K562 (cell line): ENCODE measurements at regions not wholly inside any gene's neighbourhood (a gene's known extent, or its start where the extent isn't known, plus 50 kb on each side); places are given as distances from the start of the nearest gene placed in this dataset.

ENCODE experiments used
- AFF1 ChIP-seq, 2 experiments: fragments of 450-650 bp; IDR thresholded peaks; 2 replicates each; pipeline ENCODE4 v1.6.1; 2018; ENCODE audit warnings: mild to moderate bottlenecking in 2 of 2, low read depth in 1 of 2; ENCODE audit not compliant: partially characterized antibody in 2 of 2
- AFF4 ChIP-seq: sonication (generic); formaldehyde crosslinking; IDR thresholded peaks from 2 replicates; pipeline ENCODE4 v1.8.0; 2023; ENCODE audit warnings: mild to moderate bottlenecking, missing genetic modification reagents
- EHMT2 ChIP-seq: fragments of 450-650 bp; IDR thresholded peaks from 2 replicates; pipeline ENCODE4 v1.6.1; 2018; ENCODE audit warnings: antibody characterized with exemption
- ETV6 ChIP-seq, 3 experiments: fragments of 150-350 bp in 1 of 3; sonication (generic) in 1 of 3; formaldehyde crosslinking in 1 of 3; IDR thresholded peaks; 2 replicates each; pipeline versions ENCODE4 v1.6.1 to v1.8.0; 2014 to 2022; ENCODE audit warnings: borderline replicate concordance in 2 of 3, low read depth in 2 of 3, antibody characterized with exemption in 1 of 3, low read length in 1 of 3, mild to moderate bottlenecking in 1 of 3, missing genetic modification reagents in 1 of 3
- HDAC8 ChIP-seq: fragments of 450-650 bp; IDR thresholded peaks from 2 replicates; pipeline ENCODE4 v1.6.1; 2016; ENCODE audit warnings: mild to moderate bottlenecking, missing genetic modification characterization, moderate library complexity, missing compliant biosample characterization
- MCM5 ChIP-seq: fragments of 450-650 bp; IDR thresholded peaks from 2 replicates; pipeline ENCODE4 v1.6.1; 2016; ENCODE audit warnings: low read depth
- NFE2L1 ChIP-seq: fragments of 450-650 bp; IDR thresholded peaks from 2 replicates; pipeline ENCODE4 v1.6.1; 2016; ENCODE audit warnings: missing genetic modification characterization, low read depth, mild to moderate bottlenecking, missing compliant biosample characterization, moderate library complexity, borderline replicate concordance
- RCOR1 ChIP-seq, 2 experiments: IDR thresholded peaks; 2 replicates each; pipeline ENCODE4 v1.6.1; 2012; ENCODE audit warnings: low read depth in 2 of 2, low read length in 2 of 2, borderline replicate concordance in 1 of 2, improper control_type of control experiment in 1 of 2
- SIN3A ChIP-seq, 2 experiments: fragments of 150-350 bp in 1 of 2; IDR thresholded peaks; 2 replicates each; pipeline ENCODE4 v1.6.1; 2011 to 2016; ENCODE audit warnings: borderline replicate concordance in 2 of 2, low read depth in 2 of 2, low read length in 2 of 2, mild to moderate bottlenecking in 2 of 2, moderate library complexity in 2 of 2; ENCODE audit not compliant: control insufficient read depth in 1 of 2
- TEAD1 ChIP-seq, 2 experiments: fragments of 450-650 bp in 1 of 2; sonication (generic) in 1 of 2; formaldehyde crosslinking; IDR thresholded peaks; 2 replicates each; pipeline versions ENCODE4 v1.4.0 to v1.8.0; 2020 to 2022; ENCODE audit warnings: mild to moderate bottlenecking in 2 of 2, missing genetic modification reagents in 1 of 2
- TFAP4 ChIP-seq: sonication (generic); formaldehyde crosslinking; IDR thresholded peaks from 2 replicates; pipeline ENCODE4 v1.8.0; 2022; ENCODE audit warnings: missing genetic modification reagents, mild to moderate bottlenecking, moderate library complexity, borderline replicate concordance
- ZBTB8A ChIP-seq: fragments of 450-650 bp; IDR thresholded peaks from 2 replicates; pipeline ENCODE4 v1.6.1; 2018; ENCODE audit warnings: mild to moderate bottlenecking, moderate library complexity; ENCODE audit not compliant: partially characterized antibody
- ZNF23 ChIP-seq: fragments of 250-450 bp; sonication (Bioruptor Pico); IDR thresholded peaks from 2 replicates; pipeline ENCODE4 v1.4.0; 2020; ENCODE audit warnings: mild to moderate bottlenecking
- ZNF511 ChIP-seq: sonication (generic); formaldehyde crosslinking; IDR thresholded peaks from 2 replicates; pipeline ENCODE4 v1.8.0; 2022; ENCODE audit warnings: mild to moderate bottlenecking, missing genetic modification reagents
- ZNF644 ChIP-seq: fragments of 200-800 bp; sonication (Bioruptor generic); IDR thresholded peaks from 2 replicates; pipeline ENCODE4 v1.6.1; 2016; ENCODE audit warnings: low read depth, missing genetic modification characterization, missing compliant biosample characterization
- ZNF766 ChIP-seq: fragments of 200-800 bp; sonication (Bioruptor generic); conservative IDR thresholded peaks from 2 replicates; pipeline ENCODE4 v1.6.1; 2016; ENCODE audit warnings: missing genetic modification characterization, missing compliant biosample characterization

GRCh38 chr11:119493712-119494111, 70.7 kb upstream of the THY1 start (continued):
- peak; percentile 63; the same call in 1 of the 2 replicates for TF ChIP-seq ZNF511 (CRISPR knock-in tag)
- TF ChIP-seq RCOR1 (IDR thresholded peaks at IDR 0.05; ENCODE audit: borderline replicate concordance in 1 of 2, low read depth in 2 of 2, low read length in 2 of 2): peak in 1 of 2 experiments; percentile 63; a peak in 2 of 4 replicates
- no peak for TF ChIP-seq MCM5
- TF ChIP-seq ZNF644 (tag): 0 out of 2 replicates have a peak, but pooled peaks have one; percentile 71
- TF ChIP-seq EHMT2: peak; percentile 99
- TF ChIP-seq AFF4 (CRISPR knock-in tag): 0 out of 2 replicates have a peak, but pooled peaks have one; percentile 28
- TF ChIP-seq TEAD1 (CRISPR knock-in tag; IDR thresholded peaks at IDR 0.05): peak in 1 of 2 experiments; percentile 36; a peak in 1 of 4 replicates
- TF ChIP-seq TFAP4 (CRISPR knock-in tag): peak; percentile 96
- TF ChIP-seq ETV6 (IDR thresholded peaks at IDR 0.05; ENCODE audit: borderline replicate concordance in 1 of 2, low read depth in 2 of 2, low read length in 1 of 2): no peak
- TF ChIP-seq ETV6 (CRISPR knock-in tag; IDR thresholded peaks at IDR 0.05; ENCODE audit: borderline replicate concordance): no peak
- no peak for TF ChIP-seq ZBTB8A
- TF ChIP-seq ZNF766: peak; percentile 87
- TF ChIP-seq HDAC8 (tag): 0 out of 2 replicates have a peak, but pooled peaks have one; percentile 35
- peak; percentile 81 to 88; a peak in 2 of 4 replicates for TF ChIP-seq SIN3A (IDR thresholded peaks at IDR 0.05; ENCODE audit: borderline replicate concordance in 2 of 2, control insufficient read depth in 1 of 2, low read depth in 2 of 2, low read length in 2 of 2)
- peak in 1 of 2 experiments; percentile 90 for TF ChIP-seq AFF1 (IDR thresholded peaks at IDR 0.05; ENCODE audit: low read depth in 1 of 2, partially characterized antibody in 2 of 2)
- TF ChIP-seq NFE2L1 (tag): no peak
- no peak for TF ChIP-seq ZNF23 (CRISPR knock-in tag)
